WI38 (cell line): ENCODE measurements at regions not wholly inside any gene's neighbourhood (a gene's known extent, or its start where the extent isn't known, plus 50 kb on each side); places are given as distances from the start of the nearest gene placed in this dataset.

Source experiments
- H3K4me3 ChIP-seq: 2 replicates; pipeline ENCODE4 v1.5.1; 2011; ENCODE audit warnings: low read depth, mild to moderate bottlenecking, control low read depth, low read length
- TF ChIP-seq, protein P1 (sequence below): IDR thresholded peaks from 2 replicates; pipeline ENCODE4 v1.5.1; 2012; ENCODE audit warnings: low read depth, mild to moderate bottlenecking, control low read depth, low read length

GRCh38 chr7:155227004-155227787 is 70.5 kb upstream of the INSIG1 start:
- TF ChIP-seq, protein P1, sequence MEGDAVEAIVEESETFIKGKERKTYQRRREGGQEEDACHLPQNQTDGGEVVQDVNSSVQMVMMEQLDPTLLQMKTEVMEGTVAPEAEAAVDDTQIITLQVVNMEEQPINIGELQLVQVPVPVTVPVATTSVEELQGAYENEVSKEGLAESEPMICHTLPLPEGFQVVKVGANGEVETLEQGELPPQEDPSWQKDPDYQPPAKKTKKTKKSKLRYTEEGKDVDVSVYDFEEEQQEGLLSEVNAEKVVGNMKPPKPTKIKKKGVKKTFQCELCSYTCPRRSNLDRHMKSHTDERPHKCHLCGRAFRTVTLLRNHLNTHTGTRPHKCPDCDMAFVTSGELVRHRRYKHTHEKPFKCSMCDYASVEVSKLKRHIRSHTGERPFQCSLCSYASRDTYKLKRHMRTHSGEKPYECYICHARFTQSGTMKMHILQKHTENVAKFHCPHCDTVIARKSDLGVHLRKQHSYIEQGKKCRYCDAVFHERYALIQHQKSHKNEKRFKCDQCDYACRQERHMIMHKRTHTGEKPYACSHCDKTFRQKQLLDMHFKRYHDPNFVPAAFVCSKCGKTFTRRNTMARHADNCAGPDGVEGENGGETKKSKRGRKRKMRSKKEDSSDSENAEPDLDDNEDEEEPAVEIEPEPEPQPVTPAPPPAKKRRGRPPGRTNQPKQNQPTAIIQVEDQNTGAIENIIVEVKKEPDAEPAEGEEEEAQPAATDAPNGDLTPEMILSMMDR, result no peak
- no peak overlapping the region for H3K4me3 ChIP-seq

DNA sequence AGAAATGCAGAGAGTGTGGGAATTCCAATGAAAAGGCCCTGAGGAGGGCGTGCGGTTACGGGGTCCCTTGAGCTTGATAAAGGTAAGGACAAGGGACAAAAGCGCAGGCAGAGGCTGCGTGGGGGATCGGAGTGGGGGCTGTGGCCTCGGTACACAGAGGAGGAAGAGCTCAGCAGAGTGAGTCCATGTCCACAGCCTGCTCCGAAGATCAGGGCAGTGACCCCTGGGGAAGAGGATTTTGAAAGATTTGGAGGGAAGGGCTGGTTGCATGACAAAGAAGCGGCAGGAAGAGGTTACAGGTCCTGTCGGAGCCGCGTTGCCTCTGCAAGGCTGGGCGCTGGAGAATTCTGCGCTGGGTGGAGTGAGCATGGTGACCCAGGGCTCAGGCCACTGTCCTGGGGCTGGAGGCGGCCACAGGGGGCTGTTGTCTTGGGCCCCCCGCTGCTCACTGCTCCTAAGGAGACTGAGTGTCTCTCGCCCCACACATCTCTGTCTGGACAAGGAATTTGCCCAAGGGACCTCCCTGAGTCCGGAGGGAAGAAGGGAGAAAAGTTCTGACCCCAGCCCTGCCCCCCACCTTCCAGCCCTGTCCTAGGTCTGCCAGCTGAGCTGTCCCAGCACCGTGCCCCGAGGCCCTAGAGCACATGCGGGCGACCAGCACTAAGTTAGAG is 69.8 kb upstream of the INSIG1 start:
- TF ChIP-seq, protein P1, result no peak
- H3K4me3 ChIP-seq, result no peak overlapping the region

GRCh38 chr7:155228459-155228845 is 69.2 kb upstream of the INSIG1 start:
- no peak overlapping the region for H3K4me3 ChIP-seq
- TF ChIP-seq, protein P1, result no peak

GRCh38 chr7:155228894-155229293 is 68.8 kb upstream of the INSIG1 start:
- TF ChIP-seq, protein P1, result no peak

GRCh38 chr7:155229548-155230168 is 68.0 kb upstream of the INSIG1 start:
- TF ChIP-seq, protein P1, result no peak

More at GRCh38 chr7:155228894-155229293, 68.8 kb upstream of the INSIG1 start:
- no peak overlapping the region for H3K4me3 ChIP-seq

GRCh38 chr7:155230169-155230593 is 67.5 kb upstream of the INSIG1 start:
- no peak overlapping the region for H3K4me3 ChIP-seq
- TF ChIP-seq, protein P1, result no peak

More at GRCh38 chr7:155229548-155230168, 68.0 kb upstream of the INSIG1 start:
- H3K4me3 ChIP-seq, result no peak overlapping the region

GRCh38 chr7:155231241-155231800 is 66.4 kb upstream of the INSIG1 start:
- H3K4me3 ChIP-seq, result no peak overlapping the region
- TF ChIP-seq, protein P1, result no peak
